ENCODE measurements at regions not wholly inside any gene's neighbourhood (a gene's known extent, or its start where the extent isn't known, plus 50 kb on each side); places are given as distances from the start of the nearest gene placed in this dataset.

DNA sequence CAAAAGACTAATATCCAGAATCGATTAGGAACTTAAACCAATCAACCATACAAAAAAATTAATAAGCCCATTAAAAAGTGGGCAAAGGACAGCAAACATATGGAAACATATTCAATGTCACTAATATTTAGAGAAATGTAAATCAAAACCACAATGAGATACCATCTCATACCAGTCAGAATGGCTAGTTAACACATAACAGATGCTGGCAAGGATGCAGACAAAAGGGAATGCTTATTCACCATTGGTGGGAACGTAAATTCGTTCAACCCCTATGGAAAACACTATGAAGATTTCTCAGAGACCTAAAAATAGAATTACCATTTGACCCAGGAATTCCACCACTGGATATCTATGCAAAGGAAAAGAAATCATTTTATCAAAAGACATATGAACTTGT is 468.2 kb upstream of the ST6GAL2 start:
- POLR2A ChIA-PET: no interaction called here
- TF ChIP-seq TP53 (CRISPR knock-in tag; IDR thresholded peaks at IDR 0.05) (no peak), ZNF423 (CRISPR knock-in tag; IDR thresholded peaks at IDR 0.05) (no peak), GRHL2 (CRISPR knock-in tag; IDR thresholded peaks at IDR 0.05; ENCODE audit: insufficient replicate concordance, severe bottlenecking) (no peak), ZNF219 (CRISPR knock-in tag; IDR thresholded peaks at IDR 0.05; ENCODE audit: borderline replicate concordance) (no peak)
- DNase-seq (ENCODE audit: low spot score): no peak
- H3K36me3 Mint-ChIP-seq: no peaks in the 10 kb centered on the region
- no peak for ATAC-seq
- H3K27me3 Mint-ChIP-seq (ENCODE audit: low read depth): no peaks in the 10 kb centered on the region
- peaks cover 33% of the 10 kb centered on the region for H3K9me3 Mint-ChIP-seq
- no peak overlapping the region for H3K27ac Mint-ChIP-seq
- H3K4me3 Mint-ChIP-seq: no peak overlapping the region
- no peaks in the 10 kb centered on the region for H3K4me1 Mint-ChIP-seq
- CTCF ChIA-PET: no interaction called here

DNA sequence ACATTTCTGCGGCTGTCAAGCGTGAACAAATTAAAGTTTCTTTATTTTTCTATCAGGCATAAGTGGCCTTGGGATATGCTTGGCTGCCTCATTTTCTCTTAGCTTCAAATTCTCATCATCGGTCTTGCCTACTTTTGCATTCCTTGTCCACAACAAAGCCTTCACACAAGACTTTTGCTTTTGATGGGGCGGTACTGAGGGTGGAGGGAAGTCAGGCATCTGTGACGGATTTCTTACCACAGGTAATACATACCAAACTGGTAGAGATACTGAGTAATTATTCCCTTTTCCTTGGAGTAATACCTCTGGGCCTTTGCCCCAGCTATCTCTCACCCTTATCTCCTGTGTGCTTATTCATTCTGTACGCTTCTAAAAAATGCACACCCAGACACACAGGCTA is 468.3 kb upstream of the RGPD4 start:
- Mint-ChIP-seq H3K4me1 (no peaks in the 10 kb centered on the region), H3K9me3 (peaks cover 21% of the 10 kb centered on the region), H3K4me3 (no peak overlapping the region), H3K27ac (no peak overlapping the region), H3K27me3 (ENCODE audit: low read depth) (no peaks in the 10 kb centered on the region), H3K36me3 (no peaks in the 10 kb centered on the region)
- ATAC-seq (no peak), DNase-seq (ENCODE audit: low spot score) (no peak)
- no peak for TF ChIP-seq NFATC4 (CRISPR knock-in tag; IDR thresholded peaks at IDR 0.05)
- ChIA-PET POLR2A (no interaction called here), CTCF (no interaction called here)

DNA sequence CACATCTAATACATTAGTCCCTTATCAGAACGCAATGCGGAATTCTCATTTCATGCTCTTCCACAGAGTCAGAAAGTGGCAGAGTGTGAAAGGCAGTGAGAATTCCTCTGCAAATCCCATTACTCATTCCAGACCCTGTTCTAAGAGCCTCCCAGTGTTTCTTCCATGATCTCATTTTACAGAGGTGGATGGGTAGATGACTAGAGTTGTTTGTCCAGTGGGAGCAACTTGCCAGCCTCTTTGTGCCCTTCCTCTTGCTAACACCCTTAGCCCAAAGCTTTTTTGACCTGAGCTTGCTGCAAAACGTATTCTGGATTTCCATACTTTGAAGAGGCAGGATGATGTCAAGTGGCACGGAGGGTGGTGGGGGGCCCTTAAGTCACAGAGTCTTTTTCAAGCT is 467.7 kb upstream of the RGPD4 start:
- Mint-ChIP-seq H3K27ac (no peak overlapping the region), H3K9me3 (peaks cover 21% of the 10 kb centered on the region), H3K36me3 (no peaks in the 10 kb centered on the region), H3K4me1 (no peaks in the 10 kb centered on the region), H3K27me3 (ENCODE audit: low read depth) (no peaks in the 10 kb centered on the region), H3K4me3 (no peak overlapping the region)
- ATAC-seq (no peak), DNase-seq (ENCODE audit: low spot score) (no peak)
- ChIA-PET POLR2A (no interaction called here), CTCF (no interaction called here)
- TF ChIP-seq ELF4 (CRISPR knock-in tag; IDR thresholded peaks at IDR 0.05; ENCODE audit: low read depth) (no peak), ETV6 (CRISPR knock-in tag; IDR thresholded peaks at IDR 0.05) (no peak)

DNA sequence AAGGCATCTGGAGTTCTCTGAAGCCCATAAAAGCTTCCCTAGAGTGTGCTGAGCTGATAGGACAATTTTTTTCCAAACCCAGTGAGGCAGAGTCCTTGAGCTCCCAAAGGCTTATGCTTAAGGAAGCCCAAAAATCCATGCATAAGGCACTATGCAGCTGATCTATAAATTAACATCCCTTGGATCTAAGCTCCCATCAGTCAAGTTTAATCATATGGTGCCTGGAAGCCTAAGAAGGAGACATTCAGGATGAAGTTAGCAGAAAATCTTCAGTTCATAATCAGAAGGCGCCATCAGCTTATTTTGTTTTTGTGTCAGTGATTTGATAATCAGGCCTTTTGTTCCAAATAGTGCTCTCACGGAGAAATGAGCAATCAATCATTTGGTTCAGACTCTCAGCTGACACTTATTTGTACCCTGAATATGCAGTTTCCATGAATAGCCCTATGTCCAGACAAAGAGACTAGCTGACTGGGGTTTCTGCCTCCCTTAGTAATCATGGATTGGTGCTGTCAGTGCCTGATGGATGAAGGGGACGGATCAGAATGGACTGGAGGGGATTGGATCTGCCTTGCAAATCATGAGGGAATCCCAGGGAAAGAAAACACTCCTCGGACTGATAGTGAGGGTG is 464.8 kb upstream of the RGPD4 start:
- no peak overlapping the region for H3K4me3 Mint-ChIP-seq
- no peak overlapping the region for H3K27ac Mint-ChIP-seq
- POLR2A ChIA-PET: no interaction called here
- DNase-seq (ENCODE audit: low spot score): no peak
- H3K9me3 Mint-ChIP-seq: peaks cover 14% of the 10 kb centered on the region; the same call in 1 of the 2 replicates
- CTCF ChIA-PET: no interaction called here
- no peak for ATAC-seq
- no peaks in the 10 kb centered on the region for H3K36me3 Mint-ChIP-seq
- no peaks in the 10 kb centered on the region for H3K27me3 Mint-ChIP-seq (ENCODE audit: low read depth)
- no peaks in the 10 kb centered on the region for H3K4me1 Mint-ChIP-seq
- TF ChIP-seq ZBTB21 (CRISPR knock-in tag; IDR thresholded peaks at IDR 0.05; ENCODE audit: borderline replicate concordance): no peak
- TF ChIP-seq, protein P1, sequence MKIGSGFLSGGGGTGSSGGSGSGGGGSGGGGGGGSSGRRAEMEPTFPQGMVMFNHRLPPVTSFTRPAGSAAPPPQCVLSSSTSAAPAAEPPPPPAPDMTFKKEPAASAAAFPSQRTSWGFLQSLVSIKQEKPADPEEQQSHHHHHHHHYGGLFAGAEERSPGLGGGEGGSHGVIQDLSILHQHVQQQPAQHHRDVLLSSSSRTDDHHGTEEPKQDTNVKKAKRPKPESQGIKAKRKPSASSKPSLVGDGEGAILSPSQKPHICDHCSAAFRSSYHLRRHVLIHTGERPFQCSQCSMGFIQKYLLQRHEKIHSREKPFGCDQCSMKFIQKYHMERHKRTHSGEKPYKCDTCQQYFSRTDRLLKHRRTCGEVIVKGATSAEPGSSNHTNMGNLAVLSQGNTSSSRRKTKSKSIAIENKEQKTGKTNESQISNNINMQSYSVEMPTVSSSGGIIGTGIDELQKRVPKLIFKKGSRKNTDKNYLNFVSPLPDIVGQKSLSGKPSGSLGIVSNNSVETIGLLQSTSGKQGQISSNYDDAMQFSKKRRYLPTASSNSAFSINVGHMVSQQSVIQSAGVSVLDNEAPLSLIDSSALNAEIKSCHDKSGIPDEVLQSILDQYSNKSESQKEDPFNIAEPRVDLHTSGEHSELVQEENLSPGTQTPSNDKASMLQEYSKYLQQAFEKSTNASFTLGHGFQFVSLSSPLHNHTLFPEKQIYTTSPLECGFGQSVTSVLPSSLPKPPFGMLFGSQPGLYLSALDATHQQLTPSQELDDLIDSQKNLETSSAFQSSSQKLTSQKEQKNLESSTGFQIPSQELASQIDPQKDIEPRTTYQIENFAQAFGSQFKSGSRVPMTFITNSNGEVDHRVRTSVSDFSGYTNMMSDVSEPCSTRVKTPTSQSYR (CRISPR knock-in tag; IDR thresholded peaks at IDR 0.05): no peak
- TF ChIP-seq, protein P2, sequence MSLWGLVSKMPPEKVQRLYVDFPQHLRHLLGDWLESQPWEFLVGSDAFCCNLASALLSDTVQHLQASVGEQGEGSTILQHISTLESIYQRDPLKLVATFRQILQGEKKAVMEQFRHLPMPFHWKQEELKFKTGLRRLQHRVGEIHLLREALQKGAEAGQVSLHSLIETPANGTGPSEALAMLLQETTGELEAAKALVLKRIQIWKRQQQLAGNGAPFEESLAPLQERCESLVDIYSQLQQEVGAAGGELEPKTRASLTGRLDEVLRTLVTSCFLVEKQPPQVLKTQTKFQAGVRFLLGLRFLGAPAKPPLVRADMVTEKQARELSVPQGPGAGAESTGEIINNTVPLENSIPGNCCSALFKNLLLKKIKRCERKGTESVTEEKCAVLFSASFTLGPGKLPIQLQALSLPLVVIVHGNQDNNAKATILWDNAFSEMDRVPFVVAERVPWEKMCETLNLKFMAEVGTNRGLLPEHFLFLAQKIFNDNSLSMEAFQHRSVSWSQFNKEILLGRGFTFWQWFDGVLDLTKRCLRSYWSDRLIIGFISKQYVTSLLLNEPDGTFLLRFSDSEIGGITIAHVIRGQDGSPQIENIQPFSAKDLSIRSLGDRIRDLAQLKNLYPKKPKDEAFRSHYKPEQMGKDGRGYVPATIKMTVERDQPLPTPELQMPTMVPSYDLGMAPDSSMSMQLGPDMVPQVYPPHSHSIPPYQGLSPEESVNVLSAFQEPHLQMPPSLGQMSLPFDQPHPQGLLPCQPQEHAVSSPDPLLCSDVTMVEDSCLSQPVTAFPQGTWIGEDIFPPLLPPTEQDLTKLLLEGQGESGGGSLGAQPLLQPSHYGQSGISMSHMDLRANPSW (CRISPR knock-in tag; conservative IDR thresholded peaks at IDR 0.05; ENCODE audit: low read depth): no peak
- TF ChIP-seq, protein P3, sequence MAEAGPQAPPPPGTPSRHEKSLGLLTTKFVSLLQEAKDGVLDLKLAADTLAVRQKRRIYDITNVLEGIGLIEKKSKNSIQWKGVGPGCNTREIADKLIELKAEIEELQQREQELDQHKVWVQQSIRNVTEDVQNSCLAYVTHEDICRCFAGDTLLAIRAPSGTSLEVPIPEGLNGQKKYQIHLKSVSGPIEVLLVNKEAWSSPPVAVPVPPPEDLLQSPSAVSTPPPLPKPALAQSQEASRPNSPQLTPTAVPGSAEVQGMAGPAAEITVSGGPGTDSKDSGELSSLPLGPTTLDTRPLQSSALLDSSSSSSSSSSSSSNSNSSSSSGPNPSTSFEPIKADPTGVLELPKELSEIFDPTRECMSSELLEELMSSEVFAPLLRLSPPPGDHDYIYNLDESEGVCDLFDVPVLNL (CRISPR knock-in tag; IDR thresholded peaks at IDR 0.05; ENCODE audit: borderline replicate concordance, low read depth): no peak
- TF ChIP-seq ZNF219 (CRISPR knock-in tag; IDR thresholded peaks at IDR 0.05; ENCODE audit: borderline replicate concordance): no peak
- TF ChIP-seq SMAD4 (CRISPR knock-in tag; IDR thresholded peaks at IDR 0.05): no peak
- TF ChIP-seq, protein P4, sequence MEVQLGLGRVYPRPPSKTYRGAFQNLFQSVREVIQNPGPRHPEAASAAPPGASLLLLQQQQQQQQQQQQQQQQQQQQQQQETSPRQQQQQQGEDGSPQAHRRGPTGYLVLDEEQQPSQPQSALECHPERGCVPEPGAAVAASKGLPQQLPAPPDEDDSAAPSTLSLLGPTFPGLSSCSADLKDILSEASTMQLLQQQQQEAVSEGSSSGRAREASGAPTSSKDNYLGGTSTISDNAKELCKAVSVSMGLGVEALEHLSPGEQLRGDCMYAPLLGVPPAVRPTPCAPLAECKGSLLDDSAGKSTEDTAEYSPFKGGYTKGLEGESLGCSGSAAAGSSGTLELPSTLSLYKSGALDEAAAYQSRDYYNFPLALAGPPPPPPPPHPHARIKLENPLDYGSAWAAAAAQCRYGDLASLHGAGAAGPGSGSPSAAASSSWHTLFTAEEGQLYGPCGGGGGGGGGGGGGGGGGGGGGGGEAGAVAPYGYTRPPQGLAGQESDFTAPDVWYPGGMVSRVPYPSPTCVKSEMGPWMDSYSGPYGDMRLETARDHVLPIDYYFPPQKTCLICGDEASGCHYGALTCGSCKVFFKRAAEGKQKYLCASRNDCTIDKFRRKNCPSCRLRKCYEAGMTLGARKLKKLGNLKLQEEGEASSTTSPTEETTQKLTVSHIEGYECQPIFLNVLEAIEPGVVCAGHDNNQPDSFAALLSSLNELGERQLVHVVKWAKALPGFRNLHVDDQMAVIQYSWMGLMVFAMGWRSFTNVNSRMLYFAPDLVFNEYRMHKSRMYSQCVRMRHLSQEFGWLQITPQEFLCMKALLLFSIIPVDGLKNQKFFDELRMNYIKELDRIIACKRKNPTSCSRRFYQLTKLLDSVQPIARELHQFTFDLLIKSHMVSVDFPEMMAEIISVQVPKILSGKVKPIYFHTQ (CRISPR knock-in tag; IDR thresholded peaks at IDR 0.05): no peak
- TF ChIP-seq ZNF121 (CRISPR knock-in tag; IDR thresholded peaks at IDR 0.05): no peak
- TF ChIP-seq ZNF317 (CRISPR knock-in tag; IDR thresholded peaks at IDR 0.05; ENCODE audit: borderline replicate concordance, low read depth): no peak
- TF ChIP-seq, protein P5, sequence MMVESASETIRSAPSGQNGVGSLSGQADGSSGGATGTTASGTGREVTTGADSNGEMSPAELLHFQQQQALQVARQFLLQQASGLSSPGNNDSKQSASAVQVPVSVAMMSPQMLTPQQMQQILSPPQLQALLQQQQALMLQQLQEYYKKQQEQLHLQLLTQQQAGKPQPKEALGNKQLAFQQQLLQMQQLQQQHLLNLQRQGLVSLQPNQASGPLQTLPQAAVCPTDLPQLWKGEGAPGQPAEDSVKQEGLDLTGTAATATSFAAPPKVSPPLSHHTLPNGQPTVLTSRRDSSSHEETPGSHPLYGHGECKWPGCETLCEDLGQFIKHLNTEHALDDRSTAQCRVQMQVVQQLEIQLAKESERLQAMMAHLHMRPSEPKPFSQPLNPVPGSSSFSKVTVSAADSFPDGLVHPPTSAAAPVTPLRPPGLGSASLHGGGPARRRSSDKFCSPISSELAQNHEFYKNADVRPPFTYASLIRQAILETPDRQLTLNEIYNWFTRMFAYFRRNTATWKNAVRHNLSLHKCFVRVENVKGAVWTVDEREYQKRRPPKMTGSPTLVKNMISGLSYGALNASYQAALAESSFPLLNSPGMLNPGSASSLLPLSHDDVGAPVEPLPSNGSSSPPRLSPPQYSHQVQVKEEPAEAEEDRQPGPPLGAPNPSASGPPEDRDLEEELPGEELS (CRISPR knock-in tag; IDR thresholded peaks at IDR 0.05): no peak
- TF ChIP-seq RELA (CRISPR knock-in tag; IDR thresholded peaks at IDR 0.05; ENCODE audit: borderline replicate concordance): no peak
